GM12865 (cell line): ENCODE measurements at regions not wholly inside any gene's neighbourhood (a gene's known extent, or its start where the extent isn't known, plus 50 kb on each side); places are given as distances from the start of the nearest gene placed in this dataset.

Experiments used
- DNase-seq: peaks from one replicate; pipeline ENCODE4 v3.0.0; 2010; ENCODE audit warnings: low read depth
- H3K4me3 ChIP-seq: 2 replicates; pipeline ENCODE4 v1.5.1; 2011; ENCODE audit warnings: mild to moderate bottlenecking, low read depth, low read length, control low read depth
- TF ChIP-seq, protein P1 (sequence below): IDR thresholded peaks from 2 replicates; pipeline ENCODE4 v1.5.1; 2011; ENCODE audit warnings: low read length, control low read depth, low read depth, inconsistent platforms; ENCODE audit not compliant: insufficient read depth; ENCODE audit errors: missing control alignments

DNA sequence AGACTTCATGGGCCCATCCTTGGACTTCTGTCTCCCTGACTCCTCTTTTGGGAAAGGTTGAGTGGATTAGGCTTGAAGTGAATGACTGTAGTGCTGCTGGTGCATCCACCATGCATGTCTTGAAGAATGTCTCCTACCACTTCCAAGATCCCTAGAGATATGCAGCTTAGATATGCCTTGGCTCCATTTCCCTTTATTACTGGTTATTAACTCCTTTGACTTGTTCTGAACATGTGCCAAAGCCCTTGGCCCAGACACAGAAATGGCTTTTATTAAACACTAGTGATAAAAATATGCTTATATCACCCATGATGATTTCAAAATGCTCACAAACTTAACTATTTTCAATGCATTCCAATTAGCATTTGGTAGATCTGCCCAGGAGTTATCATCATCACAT is 90.0 kb upstream of the SLC14A2 start:
- H3K4me3 ChIP-seq = no peak overlapping the region
- TF ChIP-seq, protein P1, sequence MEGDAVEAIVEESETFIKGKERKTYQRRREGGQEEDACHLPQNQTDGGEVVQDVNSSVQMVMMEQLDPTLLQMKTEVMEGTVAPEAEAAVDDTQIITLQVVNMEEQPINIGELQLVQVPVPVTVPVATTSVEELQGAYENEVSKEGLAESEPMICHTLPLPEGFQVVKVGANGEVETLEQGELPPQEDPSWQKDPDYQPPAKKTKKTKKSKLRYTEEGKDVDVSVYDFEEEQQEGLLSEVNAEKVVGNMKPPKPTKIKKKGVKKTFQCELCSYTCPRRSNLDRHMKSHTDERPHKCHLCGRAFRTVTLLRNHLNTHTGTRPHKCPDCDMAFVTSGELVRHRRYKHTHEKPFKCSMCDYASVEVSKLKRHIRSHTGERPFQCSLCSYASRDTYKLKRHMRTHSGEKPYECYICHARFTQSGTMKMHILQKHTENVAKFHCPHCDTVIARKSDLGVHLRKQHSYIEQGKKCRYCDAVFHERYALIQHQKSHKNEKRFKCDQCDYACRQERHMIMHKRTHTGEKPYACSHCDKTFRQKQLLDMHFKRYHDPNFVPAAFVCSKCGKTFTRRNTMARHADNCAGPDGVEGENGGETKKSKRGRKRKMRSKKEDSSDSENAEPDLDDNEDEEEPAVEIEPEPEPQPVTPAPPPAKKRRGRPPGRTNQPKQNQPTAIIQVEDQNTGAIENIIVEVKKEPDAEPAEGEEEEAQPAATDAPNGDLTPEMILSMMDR = no peak
- no peak for DNase-seq

DNA sequence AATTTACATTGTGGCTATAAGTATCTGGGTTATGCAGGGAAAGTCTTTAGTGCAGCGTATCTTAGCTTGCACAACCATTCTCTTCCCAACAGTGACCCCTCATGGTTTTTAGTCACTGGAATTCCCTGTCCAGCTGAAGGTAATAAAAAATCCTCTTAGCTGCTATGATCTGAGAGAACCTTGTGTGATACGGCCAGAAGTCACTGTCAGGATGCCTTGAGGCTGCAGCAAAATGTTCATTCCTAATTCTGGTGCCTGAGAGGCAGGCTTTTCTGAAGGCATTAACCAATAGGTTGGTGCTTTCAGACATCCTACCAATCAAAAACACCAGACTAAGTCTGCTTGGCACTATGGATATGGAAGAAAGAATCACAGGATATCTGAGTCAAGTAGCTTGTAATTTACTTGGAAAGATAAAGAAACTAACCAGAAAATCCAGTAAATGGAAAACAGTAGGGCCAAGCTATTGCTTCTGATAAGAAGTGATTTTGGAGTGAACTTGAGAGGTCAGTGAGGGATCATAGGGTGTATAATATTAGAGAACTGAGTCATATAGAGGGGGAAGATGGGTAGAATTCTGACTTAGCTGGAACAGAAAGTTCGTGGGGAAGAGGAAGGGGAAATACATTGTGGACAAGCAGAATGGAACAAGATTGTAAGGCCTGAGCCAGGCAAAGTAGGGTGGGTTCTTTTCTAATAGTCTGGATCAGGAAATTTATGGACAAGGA is 89.0 kb upstream of the SLC14A2 start:
- TF ChIP-seq, protein P1 = no peak
- H3K4me3 ChIP-seq = no peak overlapping the region
- DNase-seq = no peak

DNA sequence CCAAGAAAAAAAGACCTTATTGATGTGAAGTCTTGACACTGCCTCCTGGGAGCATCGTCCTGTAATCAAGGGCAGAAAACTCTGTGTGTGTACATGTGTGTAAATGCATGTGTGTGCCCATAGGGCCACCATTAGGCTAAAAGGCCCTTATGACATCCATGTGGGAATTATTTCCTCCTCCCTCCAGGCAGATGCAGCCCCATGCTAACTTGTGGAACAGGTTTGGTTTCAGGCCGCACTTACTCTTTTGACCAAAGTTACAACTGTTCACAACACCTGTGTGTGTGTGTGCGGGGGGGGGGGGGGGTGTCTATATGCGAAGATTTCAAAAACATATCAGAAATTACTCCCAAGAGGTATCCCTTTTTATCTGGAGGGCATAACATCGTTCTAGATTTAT is 87.4 kb upstream of the SLC14A2 start:
- TF ChIP-seq, protein P1 = no peak
- H3K4me3 ChIP-seq = no peak overlapping the region
- DNase-seq = no peak

DNA sequence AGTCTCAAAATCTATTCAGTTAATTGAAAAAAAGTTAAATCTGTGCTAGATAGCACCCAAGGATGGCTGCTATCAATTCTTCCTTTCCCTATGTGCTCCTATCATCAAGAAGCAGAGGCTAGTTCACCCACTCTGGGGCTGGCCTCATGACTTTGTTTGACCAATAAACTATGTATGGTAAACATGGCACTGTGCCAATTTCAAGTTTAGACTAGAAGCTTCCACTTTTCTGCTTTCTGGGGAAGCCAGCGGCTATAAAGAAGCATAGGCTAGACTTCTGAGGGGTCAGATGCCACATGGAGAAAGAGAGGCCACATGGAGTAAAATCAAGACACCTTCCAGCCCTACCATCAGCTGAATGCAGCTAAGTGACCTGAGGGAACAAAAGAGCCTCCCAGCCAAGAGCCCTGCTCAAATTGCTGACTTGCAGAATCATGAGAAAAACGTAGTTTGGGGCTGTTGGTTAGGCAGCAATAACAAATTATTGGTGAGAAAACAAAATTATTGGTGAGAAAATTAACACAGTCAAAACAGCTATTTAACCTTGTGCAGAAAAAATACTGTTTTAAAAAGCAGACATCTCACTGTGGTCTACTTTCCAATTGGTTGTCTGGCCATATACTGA is 86.5 kb upstream of the SLC14A2 start:
- TF ChIP-seq, protein P1 = no peak
- no peak overlapping the region for H3K4me3 ChIP-seq
- DNase-seq = no peak

DNA sequence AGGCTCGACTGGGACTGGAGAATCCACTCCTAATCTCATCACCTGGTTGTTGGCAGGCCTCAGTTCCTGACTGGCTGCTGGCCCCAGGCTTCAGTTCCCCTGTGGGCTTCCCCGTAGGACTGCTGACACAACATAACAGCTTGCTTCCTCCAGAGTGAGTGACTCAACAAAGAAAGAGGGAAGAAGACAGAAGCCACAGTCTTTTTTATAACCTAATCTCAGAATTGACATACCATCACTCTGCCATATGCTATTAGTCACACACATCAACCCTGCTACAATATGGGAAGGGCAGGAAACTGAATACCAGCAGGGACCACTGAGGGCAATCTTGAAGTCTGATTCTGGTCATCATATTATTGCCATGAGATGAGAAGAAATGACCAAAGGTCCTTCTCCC is 76.8 kb upstream of the SLC14A2 start:
- TF ChIP-seq, protein P1 = no peak
- H3K4me3 ChIP-seq = no peak overlapping the region
- DNase-seq = no peak

DNA sequence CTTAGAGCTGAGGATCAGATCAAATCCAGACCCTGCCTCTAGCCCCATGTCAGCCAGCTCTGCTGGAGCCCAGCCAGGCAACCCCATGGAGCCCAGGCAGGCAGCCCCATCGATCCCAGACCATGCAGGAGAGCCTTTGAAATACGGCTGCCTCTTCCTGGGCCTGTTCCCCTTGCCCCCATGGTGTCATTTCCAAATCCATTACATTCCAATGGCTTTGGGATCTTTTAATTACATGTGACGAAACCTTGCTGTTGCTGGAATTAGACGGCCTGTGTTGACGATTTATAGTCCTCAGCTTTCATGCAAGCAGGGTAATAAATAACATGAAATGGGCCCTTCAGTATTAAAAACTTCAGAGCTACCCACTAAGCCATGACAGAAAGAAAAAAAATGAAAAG is 75.8 kb upstream of the SLC14A2 start:
- no peak overlapping the region for H3K4me3 ChIP-seq
- no peak for DNase-seq
- TF ChIP-seq, protein P1 = no peak

DNA sequence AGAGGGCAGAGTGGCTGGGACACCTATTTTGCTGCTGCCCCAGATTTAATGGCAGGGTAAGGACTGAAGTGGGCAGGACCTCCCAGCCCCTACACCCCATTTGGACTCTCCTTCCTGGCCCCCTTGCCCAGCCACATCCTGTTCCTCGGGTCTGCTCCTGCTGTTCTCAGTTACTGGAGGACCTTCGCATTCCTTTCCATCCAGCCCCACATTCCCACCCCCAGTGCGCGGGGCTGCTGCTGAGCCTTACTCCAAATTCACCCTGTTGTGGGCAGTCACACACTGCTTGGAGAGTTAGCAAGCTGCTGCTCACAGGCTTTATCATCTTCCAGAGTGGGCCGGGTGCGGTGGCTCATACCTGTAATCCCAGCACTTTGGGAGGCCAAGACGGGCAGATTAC is 75.2 kb upstream of the SLC14A2 start:
- TF ChIP-seq, protein P1 = no peak
- H3K4me3 ChIP-seq = no peak overlapping the region
- DNase-seq = no peak
